GM04504 (cell line): ENCODE measurements at regions not wholly inside any gene's neighbourhood (a gene's known extent, or its start where the extent isn't known, plus 50 kb on each side); places are given as distances from the start of the nearest gene placed in this dataset.
"Not testable (repeated sequence)": the region's sequence is repeated elsewhere in the genome, so short reads cannot be mapped to it uniquely, and the experiment has no call there.

Source experiments
- DNase-seq: peaks from one replicate; pipeline ENCODE4 v3.0.0-alpha.2; 2012; ENCODE audit warnings: low read depth

- no peak for DNase-seq
These were observed 553.5 kb downstream of the TBC1D22A start for GRCh38 chr22:47315862-47316419.

DNA sequence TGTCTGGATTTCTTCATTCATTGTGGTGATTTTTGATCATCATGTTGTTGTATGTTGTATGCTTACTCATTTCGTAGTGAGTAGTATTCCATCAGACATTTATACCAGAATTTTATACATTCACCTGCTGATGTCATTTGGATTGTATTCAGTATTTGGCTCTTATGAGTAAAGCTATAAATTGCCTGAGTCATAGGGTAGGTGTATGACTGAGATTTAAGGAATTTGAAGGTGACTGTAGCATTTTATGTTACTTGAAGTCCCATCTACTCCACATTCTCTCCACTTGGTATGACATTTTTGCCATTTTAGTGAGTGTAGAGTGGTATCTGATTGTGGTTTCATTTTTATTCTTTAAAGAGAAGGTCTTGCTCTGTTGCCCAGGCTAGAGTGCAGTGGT is 548.2 kb downstream of the TBC1D22A start:
- no peak for DNase-seq

DNA sequence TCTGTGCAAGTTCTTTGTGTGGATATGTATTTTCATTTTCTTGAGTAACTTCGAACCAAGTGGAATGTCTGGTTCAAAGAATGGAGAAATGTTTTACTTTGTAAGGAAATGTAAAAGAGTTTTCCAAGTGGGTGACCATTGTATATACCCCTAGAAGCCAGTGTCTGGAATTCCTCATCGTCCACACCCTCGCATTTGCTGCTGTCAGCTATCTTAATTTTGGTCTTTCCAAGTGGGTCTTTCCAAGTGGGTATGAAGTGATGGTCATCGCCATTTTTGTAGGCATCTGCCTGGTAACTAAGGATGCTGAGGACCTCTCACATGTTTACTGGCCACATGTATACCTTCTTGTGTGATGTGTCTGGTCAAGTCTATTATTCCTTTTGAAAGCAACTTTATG is 547.5 kb downstream of the TBC1D22A start:
- DNase-seq, result no peak

GRCh38 chr22:47309476-47309875 is 547.0 kb downstream of the TBC1D22A start:
- DNase-seq, result no peak

DNA sequence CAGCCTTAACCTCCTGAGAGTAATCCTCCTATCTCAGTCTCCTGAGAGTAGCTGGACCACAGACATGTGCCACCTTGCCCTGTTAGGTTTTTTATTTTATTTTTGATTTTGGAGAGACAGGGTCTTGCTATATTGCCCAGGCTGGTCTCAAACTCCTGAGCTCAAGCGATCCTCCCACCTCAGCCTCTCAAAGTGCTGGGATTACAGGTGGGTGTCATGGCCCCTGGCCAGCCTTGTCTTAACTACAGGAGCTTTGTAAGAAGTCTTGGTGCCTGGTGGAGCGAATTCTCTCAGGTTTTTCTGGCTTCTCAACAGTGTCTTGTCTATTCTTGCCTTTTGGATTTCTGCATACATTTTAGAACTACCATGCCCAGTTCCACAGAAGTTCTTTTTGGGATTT is 546.4 kb downstream of the TBC1D22A start:
- DNase-seq, result no peak

DNA sequence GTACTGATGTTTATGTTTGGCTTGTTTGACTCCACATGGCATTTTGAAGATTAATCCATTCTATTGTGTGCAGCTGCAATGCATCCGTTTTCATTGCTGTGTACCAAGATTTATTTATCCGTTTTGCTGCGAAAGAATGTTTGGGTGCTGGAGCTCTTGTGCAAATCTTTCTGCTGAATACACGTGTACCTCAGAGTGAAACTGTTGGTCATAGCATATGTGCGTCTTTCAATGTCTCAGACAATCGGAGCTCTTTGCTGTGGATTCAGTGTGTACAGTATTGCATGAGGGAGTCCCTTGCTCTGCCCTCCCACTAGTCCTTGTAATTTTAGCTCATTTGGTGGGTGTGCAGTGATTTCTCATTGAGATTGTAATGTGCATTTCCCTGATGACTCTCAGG is 545.4 kb downstream of the TBC1D22A start:
- no peak for DNase-seq

- peak; percentile 25 for DNase-seq
These were observed 544.9 kb downstream of the TBC1D22A start for GRCh38 chr22:47307326-47307725.

- DNase-seq, result no peak
These were observed 542.4 kb downstream of the TBC1D22A start for GRCh38 chr22:47304854-47305253.

GRCh38 chr22:47304191-47304831 is 541.9 kb downstream of the TBC1D22A start:
- no peak for DNase-seq

GRCh38 chr22:47303161-47303890 is 540.9 kb downstream of the TBC1D22A start:
- DNase-seq, result no peak

GRCh38 chr22:47302587-47302986 is 540.1 kb downstream of the TBC1D22A start:
- DNase-seq, result not testable (repeated sequence)

- DNase-seq, result no peak
These were observed 539.5 kb downstream of the TBC1D22A start for GRCh38 chr22:47301820-47302475.

DNA sequence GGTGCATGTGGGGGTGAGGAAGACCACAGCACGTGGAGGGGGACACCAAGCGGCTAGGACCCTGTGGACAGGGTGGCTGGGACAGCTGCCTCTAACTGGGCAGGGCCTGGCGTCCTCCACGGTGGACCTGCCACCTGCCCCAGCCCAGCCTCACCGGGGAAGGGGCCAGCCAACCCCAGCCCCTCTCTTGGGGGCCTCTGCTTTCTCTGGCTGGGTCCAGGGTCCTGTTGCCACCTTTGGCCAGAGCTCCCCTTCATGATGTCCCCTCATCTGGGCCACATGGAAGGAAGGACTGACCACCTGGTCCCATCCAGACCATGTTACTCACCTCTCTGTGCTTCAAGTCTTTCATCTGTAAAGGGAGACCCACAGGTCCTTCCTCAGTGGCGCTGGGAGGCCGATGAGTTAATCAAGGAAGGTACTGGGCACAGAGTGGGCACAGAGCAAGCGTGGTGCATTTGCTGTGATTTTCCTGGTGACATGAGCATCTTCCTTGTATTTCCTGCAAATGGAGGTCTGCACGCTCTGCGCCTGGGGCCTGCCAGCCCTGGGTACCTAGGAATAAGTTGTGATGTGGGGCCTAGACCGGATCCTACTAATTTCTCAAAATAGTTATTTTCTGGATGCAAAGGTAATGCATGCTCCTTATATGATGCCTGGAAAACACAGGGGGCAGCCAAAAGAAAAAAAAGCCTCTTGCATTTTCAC is 538.4 kb downstream of the TBC1D22A start:
- no peak for DNase-seq

GRCh38 chr22:47299863-47300697 is 537.6 kb downstream of the TBC1D22A start:
- no peak for DNase-seq

DNA sequence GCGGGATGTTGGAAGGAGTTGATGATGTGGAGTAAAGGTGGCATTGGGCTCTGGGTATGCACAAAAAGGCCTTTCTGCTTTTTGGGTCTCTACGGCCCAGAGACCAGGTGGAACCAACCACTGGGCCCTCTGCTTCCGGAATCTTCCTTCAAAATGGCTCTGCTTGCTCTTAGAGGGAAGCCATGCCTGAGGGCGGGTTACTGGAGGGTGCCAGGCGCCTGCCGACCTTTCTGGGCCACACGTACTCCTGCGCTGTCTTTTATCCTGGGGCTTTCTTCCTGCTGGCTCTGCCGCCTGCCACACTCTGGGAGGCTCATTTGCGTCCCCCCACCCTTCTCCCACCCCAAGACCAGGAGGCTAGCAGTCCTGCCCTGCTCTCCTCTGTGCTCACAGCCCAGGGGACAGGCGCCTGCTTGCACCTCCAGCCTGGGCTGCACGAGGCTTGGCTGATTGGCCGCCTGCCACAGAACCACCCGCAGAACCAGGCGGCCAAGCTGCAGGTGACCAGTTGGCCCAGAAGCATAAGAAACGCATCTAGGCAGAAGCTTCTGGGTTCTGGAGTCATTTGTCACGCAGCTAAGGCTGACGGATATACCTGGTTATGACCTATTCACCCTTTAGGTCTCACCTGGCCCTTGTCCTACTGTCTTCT is 536.9 kb downstream of the TBC1D22A start:
- DNase-seq, result no peak

DNA sequence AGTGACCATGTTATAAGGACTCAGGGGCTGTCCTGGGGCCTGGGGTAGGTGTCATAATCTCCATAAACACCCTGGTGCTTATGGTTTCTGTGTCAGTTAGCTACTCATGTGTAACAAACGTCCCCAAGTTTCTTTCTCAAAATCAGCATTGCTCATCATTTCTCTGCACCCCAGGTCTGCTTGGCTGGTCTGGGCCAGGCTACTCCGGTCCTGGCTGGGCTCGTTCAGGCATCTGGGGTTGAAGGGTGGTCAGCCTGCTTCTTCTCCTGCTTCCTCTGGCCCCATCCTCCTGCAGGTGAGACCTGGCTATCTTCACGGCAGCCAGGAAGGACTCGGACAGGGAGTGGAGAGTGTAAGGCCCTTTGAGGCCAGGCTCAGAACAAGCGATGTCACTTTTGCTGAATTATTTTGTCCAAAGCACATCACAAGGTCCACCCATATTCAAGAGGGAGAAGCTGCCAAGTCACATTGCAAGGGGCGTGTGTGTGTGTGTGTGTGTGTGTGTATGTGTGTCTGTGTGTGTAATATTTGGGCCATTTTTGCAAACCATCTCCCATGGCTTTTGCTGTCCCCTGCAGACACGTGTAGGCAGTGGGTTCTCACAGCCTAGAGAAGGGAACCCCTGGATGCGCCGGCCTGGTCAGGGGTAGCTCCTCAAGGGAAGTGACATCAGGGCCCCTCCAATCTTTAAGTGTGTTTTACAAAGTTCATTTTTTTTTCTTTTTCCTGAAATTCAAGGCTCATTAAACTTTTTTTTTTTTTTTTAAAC is 535.8 kb downstream of the TBC1D22A start:
- no peak for DNase-seq

GRCh38 chr22:47297261-47298016 is 535.0 kb downstream of the TBC1D22A start:
- DNase-seq, result no peak

DNA sequence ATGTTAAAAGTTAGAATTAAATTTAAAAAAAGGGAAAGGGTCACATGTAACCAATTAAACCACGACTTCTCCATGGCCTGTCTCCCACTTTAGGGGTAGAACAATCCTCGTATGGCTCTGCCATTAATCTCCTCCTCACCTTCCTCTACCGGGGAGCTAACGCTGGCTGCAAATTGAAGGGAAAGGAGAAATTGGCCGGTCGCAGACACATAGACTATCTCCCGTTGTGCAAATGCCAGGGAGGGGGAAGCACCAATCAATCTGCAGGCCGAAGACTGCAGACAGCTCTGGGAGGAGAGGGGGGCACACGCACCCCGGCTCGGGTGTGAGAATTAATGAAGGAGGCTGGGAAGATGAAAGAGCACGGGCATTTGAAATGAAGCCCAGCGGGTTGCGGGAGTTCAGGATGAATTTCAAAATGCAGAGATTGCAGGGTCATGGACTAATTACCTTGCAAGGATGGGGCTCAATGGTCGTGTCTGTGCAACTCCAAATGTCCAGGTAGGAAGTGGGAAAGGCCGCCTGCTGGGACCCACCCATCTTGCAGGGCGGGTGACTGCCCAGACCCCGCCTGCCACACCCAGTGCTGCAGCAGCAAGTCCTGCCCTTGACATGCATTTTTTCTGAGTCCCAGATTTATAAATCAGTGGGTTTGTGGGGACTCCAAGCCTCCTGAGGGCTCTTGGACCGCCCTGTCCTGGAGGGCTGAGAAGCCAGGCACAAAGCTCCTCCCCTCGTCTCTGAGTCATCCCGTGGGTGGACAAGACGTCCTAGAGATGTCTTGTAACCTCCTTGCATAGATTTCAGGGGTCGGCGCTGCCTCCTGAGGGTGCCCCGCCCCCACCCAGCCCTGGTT is 534.2 kb downstream of the TBC1D22A start:
- DNase-seq, result no peak
